Adrenal gland (tissue), 5 donors: ENCODE measurements at regions not wholly inside any gene's neighbourhood (a gene's known extent, or its start where the extent isn't known, plus 50 kb on each side); places are given as distances from the start of the nearest gene placed in this dataset.

Source experiments
- CTCF ChIP-seq, 6 experiments: fragments of 450-650 bp in 4 of 6; fragments of 200-600 bp in 2 of 6; sonication (generic) in 1 of 6; IDR thresholded peaks; 1 replicate in 5 of 6; 2 replicates in 1 of 6; pipeline versions ENCODE4 v1.5.1 to v1.8.0; 2016 to 2021; ENCODE audit warnings: antibody characterized with exemption in 6 of 6, mild to moderate bottlenecking in 2 of 6, moderate library complexity in 1 of 6
- POLR2A ChIP-seq, 2 donors: fragments of 450-650 bp; IDR thresholded peaks; one replicate each; pipeline ENCODE4 v1.6.1; 2017; ENCODE audit warnings: antibody characterized with exemption in 2 of 2, mild to moderate bottlenecking in 2 of 2, moderate library complexity in 1 of 2
- donor health status: DM: no; HTN: no; CAD: no.

GRCh38 chr5:57586649-57587048 lies 104.0 kb upstream of the ACTBL2 start:
- TF ChIP-seq CTCF (IDR thresholded peaks at IDR 0.05): no peak
- TF ChIP-seq POLR2A (IDR thresholded peaks at IDR 0.05): no peak
